ENCODE measurements at regions not wholly inside any gene's neighbourhood (a gene's known extent, or its start where the extent isn't known, plus 50 kb on each side); places are given as distances from the start of the nearest gene placed in this dataset.

GRCh38 chr6:80744213-80744612 lies 637.7 kb downstream of the BCKDHB start:
- ChIA-PET CTCF (no interaction called here), RAD21 (ENCODE audit: low non-redundant PET in 1 of 2, low total read pairs in 2 of 2, uncharacterized antibody in 2 of 2, unreplicated experiment in 2 of 2) (no interaction called here), POLR2A (no interaction called here)
- Histone ChIP-seq H3K4me3 (replicated peaks in 1 of 2; ENCODE audit: low read depth in 1 of 2, low read length in 2 of 2) (no peak overlapping the region), H3K9ac (ENCODE audit: low read length) (no peak overlapping the region), H4K20me1 (ENCODE audit: insufficient read depth) (no peaks in the 10 kb centered on the region), H3K36me3 (ENCODE audit: control insufficient read depth in 1 of 2, insufficient read depth in 2 of 2, low read length in 2 of 2) (no peaks in the 10 kb centered on the region), H3K4me2 (ENCODE audit: low read length) (no peak overlapping the region), H2AFZ (ENCODE audit: low read depth, low read length, poor library complexity, severe bottlenecking) (no peak overlapping the region), H3K9me2 (ENCODE audit: insufficient read depth) (no peaks in the 10 kb centered on the region), H3K4me1 (ENCODE audit: control insufficient read depth in 1 of 2, insufficient read depth in 2 of 2, low read length in 2 of 2) (no peaks in the 10 kb centered on the region), H3K9me3 (ENCODE audit: control insufficient read depth in 1 of 2, insufficient read depth in 1 of 2, low read depth in 1 of 2, low read length in 2 of 2) (no peaks in the 10 kb centered on the region), H3K27me3 (ENCODE audit: insufficient read depth, low read length) (no peaks in the 10 kb centered on the region), H3K27ac (ENCODE audit: low read depth, low read length) (no peak overlapping the region), H3K79me2 (ENCODE audit: insufficient read depth, low read length) (no peaks in the 10 kb centered on the region)
- ATAC-seq (no peak), DNase-seq (ENCODE audit: low read depth, low spot score) (no peak)
- TF ChIP-seq SRF (IDR thresholded peaks at IDR 0.05; ENCODE audit: low read depth) (no peak), SIN3A (IDR thresholded peaks at IDR 0.05; ENCODE audit: low read depth) (no peak), ZBTB33 (IDR thresholded peaks at IDR 0.05; ENCODE audit: extremely low read depth, insufficient replicate concordance, low read length) (no peak), TCF7L2 (IDR thresholded peaks at IDR 0.05; ENCODE audit: borderline replicate concordance, extremely low read depth, insufficient read depth, insufficient read length) (no peak), ATF3 (IDR thresholded peaks at IDR 0.05) (no peak), EGR1 (IDR thresholded peaks at IDR 0.05; ENCODE audit: low read depth) (no peak)
- no TSS peak for BruUV-seq (replicated peaks)
- intact Hi-C loops (cut with micrococcal nuclease), result loop anchor here (5.0 to 10.0 kb wide), 2 partner anchors 718 to 1241 kb away; no protein-coding TSS in a partner anchor

GRCh38 chr6:80742481-80742880 lies 636.0 kb downstream of the BCKDHB start:
- DNase-seq (ENCODE audit: low read depth, low spot score) (peak; percentile 35), ATAC-seq (peak; percentile 71)
- Histone ChIP-seq H3K27me3 (ENCODE audit: insufficient read depth, low read length) (no peaks in the 10 kb centered on the region), H4K20me1 (ENCODE audit: insufficient read depth) (no peaks in the 10 kb centered on the region), H3K36me3 (ENCODE audit: control insufficient read depth in 1 of 2, insufficient read depth in 2 of 2, low read length in 2 of 2) (no peaks in the 10 kb centered on the region), H3K4me1 (ENCODE audit: control insufficient read depth in 1 of 2, insufficient read depth in 2 of 2, low read length in 2 of 2) (no peaks in the 10 kb centered on the region), H3K27ac (ENCODE audit: low read depth, low read length) (no peak overlapping the region), H3K9me2 (ENCODE audit: insufficient read depth) (no peaks in the 10 kb centered on the region), H3K79me2 (ENCODE audit: insufficient read depth, low read length) (no peaks in the 10 kb centered on the region), H2AFZ (ENCODE audit: low read depth, low read length, poor library complexity, severe bottlenecking) (no peak overlapping the region), H3K9ac (ENCODE audit: low read length) (no peak overlapping the region), H3K9me3 (ENCODE audit: control insufficient read depth in 1 of 2, insufficient read depth in 1 of 2, low read depth in 1 of 2, low read length in 2 of 2) (no peaks in the 10 kb centered on the region), H3K4me3 (replicated peaks in 1 of 2; ENCODE audit: low read depth in 1 of 2, low read length in 2 of 2) (no peak overlapping the region), H3K4me2 (ENCODE audit: low read length) (no peak overlapping the region)
- ChIA-PET CTCF (interaction anchor here (0.8 kb wide), 1 partner anchor 118 kb away, joined by 3 read pairs; no protein-coding TSS in a partner anchor), RAD21 (ENCODE audit: low non-redundant PET in 1 of 2, low total read pairs in 2 of 2, uncharacterized antibody in 2 of 2, unreplicated experiment in 2 of 2) (no interaction called here), POLR2A (no interaction called here)
- intact Hi-C loops (cut with micrococcal nuclease), result loop anchor here (2.0 to 10.0 kb wide), 3 partner anchors 720 to 1242 kb away; partner anchors contain the start of gene TENT5A
- TF ChIP-seq MAX (IDR thresholded peaks at IDR 0.05) (no peak), RAD21 (IDR thresholded peaks at IDR 0.05; ENCODE audit: low read depth) (peak; percentile 74), TCF7L2 (IDR thresholded peaks at IDR 0.05; ENCODE audit: borderline replicate concordance, extremely low read depth, insufficient read depth, insufficient read length) (no peak), CTCF (IDR thresholded peaks at IDR 0.05 in 2 of 3, conservative IDR thresholded peaks at IDR 0.05 in 1 of 3; ENCODE audit: borderline replicate concordance in 1 of 3, insufficient read depth in 1 of 3, low read depth in 2 of 3, low read length in 2 of 3) (peak; percentile 30 to 63 (median 46); a peak in 5 of 6 replicates)
- BruUV-seq (replicated peaks), result no TSS peak
